Loucy (cell line): ENCODE measurements at regions not wholly inside any gene's neighbourhood (a gene's known extent, or its start where the extent isn't known, plus 50 kb on each side); places are given as distances from the start of the nearest gene placed in this dataset.

Experiments used
- H2AFZ ChIP-seq: fragments of 200-600 bp; sonication (generic); 2 replicates; pipeline ENCODE4 v1.6.0; 2016; ENCODE audit warnings: antibody characterized with exemption, mild to moderate bottlenecking, low read length, moderate library complexity
- H3F3A ChIP-seq: fragments of 200-600 bp; 2 replicates; pipeline ENCODE4 v1.6.0; 2016; ENCODE audit warnings: antibody characterized with exemption, low read depth, mild to moderate bottlenecking
- H3K27me3 ChIP-seq: fragments of 200-600 bp; sonication (generic); 2 replicates; pipeline ENCODE4 v1.6.1; 2014; ENCODE audit warnings: low read length, mild to moderate bottlenecking; ENCODE audit not compliant: insufficient read depth, poor library complexity, severe bottlenecking
- H3K36me3 ChIP-seq: fragments of 200-600 bp; sonication (generic); 2 replicates; pipeline ENCODE4 v1.6.1; 2016; ENCODE audit warnings: low read length; ENCODE audit not compliant: insufficient read depth
- H3K4me1 ChIP-seq: fragments of 200-600 bp; sonication (generic); 2 replicates; pipeline ENCODE4 v1.5.1; 2014; ENCODE audit warnings: low read length, mild to moderate bottlenecking; ENCODE audit not compliant: insufficient read depth, poor library complexity, severe bottlenecking
- H3K4me2 ChIP-seq: fragments of 200-600 bp; sonication (generic); 2 replicates; pipeline ENCODE4 v1.6.0; 2014; ENCODE audit warnings: antibody characterized with exemption, low read length, low read depth, mild to moderate bottlenecking; ENCODE audit not compliant: poor library complexity, severe bottlenecking
- H3K4me3 ChIP-seq: fragments of 200-600 bp; sonication (generic); 2 replicates; pipeline ENCODE4 v1.5.1; 2014; ENCODE audit warnings: low read length, mild to moderate bottlenecking, mixed read lengths; ENCODE audit not compliant: poor library complexity, severe bottlenecking
- H3K79me2 ChIP-seq: fragments of 200-600 bp; sonication (generic); 2 replicates; pipeline ENCODE4 v1.6.1; 2014; ENCODE audit warnings: low read length; ENCODE audit not compliant: insufficient read depth
- H3K9ac ChIP-seq: fragments of 200-600 bp; sonication (generic); 2 replicates; pipeline ENCODE4 v1.6.0; 2014; ENCODE audit warnings: mild to moderate bottlenecking, low read depth, low read length, moderate library complexity; ENCODE audit not compliant: poor library complexity, severe bottlenecking
- H3K9me2 ChIP-seq: fragments of 200-600 bp; sonication (generic); replicated peaks from 2 replicates; pipeline ENCODE4 v1.6.1; 2016; ENCODE audit warnings: low read depth, low read length, mixed read lengths
- H3K9me3 ChIP-seq: fragments of 200-600 bp; sonication (generic); 2 replicates; pipeline ENCODE4 v1.6.1; 2014; ENCODE audit warnings: mild to moderate bottlenecking, antibody characterized with exemption, low read length, low read depth; ENCODE audit not compliant: insufficient read depth
- H4K20me1 ChIP-seq: fragments of 200-600 bp; sonication (generic); 2 replicates; pipeline ENCODE4 v1.6.0; 2014; ENCODE audit warnings: antibody characterized with exemption, low read length, mild to moderate bottlenecking; ENCODE audit not compliant: insufficient read depth, poor library complexity, severe bottlenecking
- EZH2phosphoT487 ChIP-seq: fragments of 200-600 bp; IDR thresholded peaks from 2 replicates; pipeline ENCODE4 v1.6.1; 2018; ENCODE audit warnings: antibody characterized with exemption, mild to moderate bottlenecking, moderate library complexity, borderline replicate concordance
- TF ChIP-seq, protein P1 (sequence below): fragments of 200-600 bp; sonication (generic); conservative IDR thresholded peaks from 2 replicates; pipeline ENCODE4 v1.5.1; 2014; ENCODE audit warnings: mild to moderate bottlenecking, antibody characterized with exemption, low read length

DNA sequence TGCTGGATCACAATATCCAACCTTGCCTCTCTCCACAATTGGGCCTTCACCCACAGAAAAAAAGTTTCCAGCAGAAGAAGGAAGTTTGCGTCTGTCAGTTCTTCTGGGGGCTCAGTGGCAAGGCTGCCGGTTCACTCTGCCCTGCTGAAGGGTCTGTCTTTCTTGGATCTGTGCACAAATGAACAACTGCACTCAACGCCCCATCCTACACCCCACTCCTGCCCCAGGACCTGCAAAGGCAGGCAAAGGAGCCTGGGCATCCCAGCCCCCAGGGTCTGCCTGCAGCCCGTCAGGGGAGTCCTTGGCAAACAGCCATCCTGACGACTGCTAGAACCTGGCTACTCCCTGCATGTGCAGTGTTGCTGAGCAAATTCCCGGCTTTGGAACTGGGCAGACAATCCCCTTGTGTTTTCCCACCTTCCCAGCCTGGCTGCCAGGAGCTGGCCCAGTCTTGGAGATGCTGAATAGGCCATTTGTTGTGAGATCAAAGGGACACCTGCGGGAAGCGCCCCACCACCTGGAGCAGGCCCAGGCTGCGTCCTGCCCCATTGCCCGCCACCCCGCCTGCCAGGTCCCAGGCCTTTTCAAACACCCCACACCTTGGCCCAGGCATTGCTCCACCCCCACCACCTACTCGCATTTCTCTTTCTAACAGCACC is 311.9 kb downstream of the BCL11B start:
- Histone ChIP-seq H2AFZ (no peak overlapping the region), H3K4me3 (no peak overlapping the region), H3F3A (no peaks in the 10 kb centered on the region), H4K20me1 (no peaks in the 10 kb centered on the region), H3K79me2 (no peaks in the 10 kb centered on the region), H3K9me2 (no peaks in the 10 kb centered on the region), H3K9me3 (no peaks in the 10 kb centered on the region), H3K4me2 (no peak overlapping the region), H3K36me3 (no peaks in the 10 kb centered on the region), H3K27me3 (no peaks in the 10 kb centered on the region), H3K9ac (no peak overlapping the region), H3K4me1 (peaks cover 13% of the 10 kb centered on the region)
- no peak for TF ChIP-seq EZH2phosphoT487
- TF ChIP-seq, protein P1, sequence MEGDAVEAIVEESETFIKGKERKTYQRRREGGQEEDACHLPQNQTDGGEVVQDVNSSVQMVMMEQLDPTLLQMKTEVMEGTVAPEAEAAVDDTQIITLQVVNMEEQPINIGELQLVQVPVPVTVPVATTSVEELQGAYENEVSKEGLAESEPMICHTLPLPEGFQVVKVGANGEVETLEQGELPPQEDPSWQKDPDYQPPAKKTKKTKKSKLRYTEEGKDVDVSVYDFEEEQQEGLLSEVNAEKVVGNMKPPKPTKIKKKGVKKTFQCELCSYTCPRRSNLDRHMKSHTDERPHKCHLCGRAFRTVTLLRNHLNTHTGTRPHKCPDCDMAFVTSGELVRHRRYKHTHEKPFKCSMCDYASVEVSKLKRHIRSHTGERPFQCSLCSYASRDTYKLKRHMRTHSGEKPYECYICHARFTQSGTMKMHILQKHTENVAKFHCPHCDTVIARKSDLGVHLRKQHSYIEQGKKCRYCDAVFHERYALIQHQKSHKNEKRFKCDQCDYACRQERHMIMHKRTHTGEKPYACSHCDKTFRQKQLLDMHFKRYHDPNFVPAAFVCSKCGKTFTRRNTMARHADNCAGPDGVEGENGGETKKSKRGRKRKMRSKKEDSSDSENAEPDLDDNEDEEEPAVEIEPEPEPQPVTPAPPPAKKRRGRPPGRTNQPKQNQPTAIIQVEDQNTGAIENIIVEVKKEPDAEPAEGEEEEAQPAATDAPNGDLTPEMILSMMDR, result no peak

GRCh38 chr14:98960617-98961013 is 311.4 kb downstream of the BCL11B start:
- Histone ChIP-seq H3K4me1 (peaks cover 19% of the 10 kb centered on the region), H3K4me3 (no peak overlapping the region), H3K27me3 (no peaks in the 10 kb centered on the region), H4K20me1 (no peaks in the 10 kb centered on the region), H3F3A (no peaks in the 10 kb centered on the region), H3K9me2 (no peaks in the 10 kb centered on the region), H3K9me3 (no peaks in the 10 kb centered on the region), H2AFZ (no peak overlapping the region), H3K36me3 (no peaks in the 10 kb centered on the region), H3K79me2 (no peaks in the 10 kb centered on the region), H3K9ac (no peak overlapping the region), H3K4me2 (no peak overlapping the region)
- no peak for TF ChIP-seq EZH2phosphoT487
- TF ChIP-seq, protein P1, result no peak

DNA sequence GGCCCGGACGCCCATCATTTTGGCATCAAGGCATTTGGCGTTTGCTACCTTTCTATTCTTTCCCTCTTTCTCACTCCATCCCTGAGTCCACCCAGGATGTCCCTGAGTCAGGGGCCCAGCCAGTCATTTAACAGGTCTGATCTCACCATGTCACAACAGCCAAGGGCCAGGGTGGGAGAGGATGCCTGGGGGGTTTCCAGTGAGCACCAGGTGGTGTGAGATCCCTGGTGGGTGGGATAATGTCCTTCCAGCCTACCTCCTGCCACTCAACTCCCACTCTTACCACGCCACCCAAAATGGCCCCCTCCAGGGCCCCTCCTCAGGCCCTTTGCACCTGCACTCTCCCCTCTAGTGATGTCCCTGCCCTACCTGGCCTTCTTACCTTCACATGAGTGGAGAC is 310.8 kb downstream of the BCL11B start:
- no peaks in the 10 kb centered on the region for H3K9me2 ChIP-seq
- H4K20me1 ChIP-seq, result no peaks in the 10 kb centered on the region
- no peak overlapping the region for H3K4me3 ChIP-seq
- no peaks in the 10 kb centered on the region for H3K9me3 ChIP-seq
- H3K9ac ChIP-seq, result no peak overlapping the region
- peaks cover 22% of the 10 kb centered on the region for H3K4me1 ChIP-seq
- H2AFZ ChIP-seq, result no peak overlapping the region
- no peak overlapping the region for H3K4me2 ChIP-seq
- H3K27me3 ChIP-seq, result no peaks in the 10 kb centered on the region
- no peaks in the 10 kb centered on the region for H3K79me2 ChIP-seq
- no peak for TF ChIP-seq EZH2phosphoT487
- TF ChIP-seq, protein P1, result no peak
- no peaks in the 10 kb centered on the region for H3K36me3 ChIP-seq
- H3F3A ChIP-seq, result no peaks in the 10 kb centered on the region
